Panc1 (cell line): ENCODE measurements at regions not wholly inside any gene's neighbourhood (a gene's known extent, or its start where the extent isn't known, plus 50 kb on each side); places are given as distances from the start of the nearest gene placed in this dataset.

Experiments used
- ATAC-seq: fragments of 200-7000 bp; cut with Tn5 transposase; 2 replicates; pipeline ENCODE4 v1.9.1; 2020; ENCODE audit warnings: mild to moderate bottlenecking, moderate library complexity
- BruUV-seq: library from RNA; stranded (reverse); fragments of 400-500 nt; replicated peaks from 2 replicates; lab custom pipeline; 2021; lab: Mats Ljungman, UMichigan
- CTCF ChIA-PET: fragments of 300-600 bp; sonication (Branson Sonifier 250); formaldehyde crosslinking; loops from one replicate; lab custom pipeline; 2022; ENCODE audit warnings: antibody characterized with exemption; lab: Charles Lee
- POLR2A ChIA-PET: fragments of 300-600 bp; sonication (Branson Sonifier 250); formaldehyde crosslinking; loops from one replicate; lab custom pipeline; 2022; ENCODE audit warnings: antibody characterized with exemption; lab: Charles Lee
- DNase-seq: peaks from one replicate; pipeline ENCODE4 v3.0.0-alpha.2; 2010; ENCODE audit warnings: low read depth, low spot score
- H3K27ac ChIP-seq: 2 replicates; pipeline ENCODE4 v1.5.1; 2011; ENCODE audit warnings: mild to moderate bottlenecking, low read length, inconsistent platforms
- H3K27me3 ChIP-seq: fragments of 200-500 bp; sonication (Bioruptor generic); 2 replicates; pipeline ENCODE4 v1.6.0; 2014; ENCODE audit warnings: low read length, inconsistent platforms; ENCODE audit not compliant: control insufficient read depth, insufficient read depth
- H3K36me3 ChIP-seq: fragments of 200-500 bp; sonication (Bioruptor generic); 2 replicates; pipeline ENCODE4 v1.5.1; 2014; ENCODE audit warnings: inconsistent platforms, mild to moderate bottlenecking, low read length, moderate library complexity; ENCODE audit not compliant: control insufficient read depth, insufficient read depth
- H3K4me1 ChIP-seq: 2 replicates; pipeline ENCODE4 v1.5.1; 2011; ENCODE audit warnings: inconsistent platforms, mild to moderate bottlenecking, low read length, moderate library complexity; ENCODE audit not compliant: control insufficient read depth, insufficient read depth
- H3K4me3 ChIP-seq, 2 experiments: 2 replicates each; pipeline ENCODE4 v1.5.1; 2011 to 2012; ENCODE audit warnings: low read depth in 2 of 2, low read length in 2 of 2, mild to moderate bottlenecking in 2 of 2, inconsistent platforms in 1 of 2, moderate library complexity in 1 of 2
- H3K9me3 ChIP-seq: fragments of 200-500 bp; sonication (Bioruptor generic); 2 replicates; pipeline ENCODE4 v1.5.1; 2014; ENCODE audit warnings: low read depth, mild to moderate bottlenecking, inconsistent platforms, low read length, moderate library complexity; ENCODE audit not compliant: control insufficient read depth, insufficient read depth
- POLR2AphosphoS5 ChIP-seq: IDR thresholded peaks from 2 replicates; pipeline ENCODE4 v1.6.1; 2012; ENCODE audit warnings: mild to moderate bottlenecking, low read depth, low read length, moderate library complexity
- REST ChIP-seq, 2 experiments: IDR thresholded peaks; 2 replicates each; pipeline ENCODE4 v1.6.1; 2011 to 2012; ENCODE audit warnings: low read depth in 2 of 2, control low read depth in 1 of 2, low read length in 1 of 2, mild to moderate bottlenecking in 1 of 2, moderate library complexity in 1 of 2; ENCODE audit not compliant: insufficient read depth in 1 of 2
- SIN3A ChIP-seq: IDR thresholded peaks from 2 replicates; pipeline ENCODE4 v1.6.1; 2012; ENCODE audit warnings: low read depth, mild to moderate bottlenecking, low read length, moderate library complexity, borderline replicate concordance; ENCODE audit not compliant: insufficient read depth
- TCF7L2 ChIP-seq: IDR thresholded peaks from 2 replicates; pipeline ENCODE4 v1.6.1; 2011; ENCODE audit warnings: mild to moderate bottlenecking, low read depth, low read length, inconsistent platforms
- in situ Hi-C: cut with HindIII; loops from 2 replicates; pipeline ENCODE4 v1.10.0; 2016; ENCODE audit warnings: low sequenced_read_pairs, low pct_unique_long_range_greater_than_20kb
- intact Hi-C: fragments of 100-400 bp; cut with micrococcal nuclease; formaldehyde crosslinking; loops from one replicate; pipeline ENCODE4 v1.10.0; 2022; ENCODE audit not compliant: unreplicated experiment
- TF ChIP-seq, protein P1 (sequence below): fragments of 450-650 bp; IDR thresholded peaks from 2 replicates; pipeline ENCODE4 v1.5.1; 2017; ENCODE audit warnings: mild to moderate bottlenecking

GRCh38 chr21:16872616-16873015 lies 640.2 kb upstream of the CXADR start:
- H3K4me3 ChIP-seq: no peak overlapping the region
- intact Hi-C loops (no loop called here), in situ Hi-C loops (no loop called here)
- CTCF ChIA-PET: no interaction called here
- no peak for DNase-seq
- no peaks in the 10 kb centered on the region for H3K9me3 ChIP-seq
- no peak overlapping the region for H3K27ac ChIP-seq
- POLR2A ChIA-PET: no interaction called here
- no peaks in the 10 kb centered on the region for H3K36me3 ChIP-seq
- TF ChIP-seq REST (IDR thresholded peaks at IDR 0.05; ENCODE audit: insufficient read depth in 1 of 2, low read depth in 2 of 2, low read length in 1 of 2): no peak
- no peak for TF ChIP-seq TCF7L2
- TF ChIP-seq, protein P1, sequence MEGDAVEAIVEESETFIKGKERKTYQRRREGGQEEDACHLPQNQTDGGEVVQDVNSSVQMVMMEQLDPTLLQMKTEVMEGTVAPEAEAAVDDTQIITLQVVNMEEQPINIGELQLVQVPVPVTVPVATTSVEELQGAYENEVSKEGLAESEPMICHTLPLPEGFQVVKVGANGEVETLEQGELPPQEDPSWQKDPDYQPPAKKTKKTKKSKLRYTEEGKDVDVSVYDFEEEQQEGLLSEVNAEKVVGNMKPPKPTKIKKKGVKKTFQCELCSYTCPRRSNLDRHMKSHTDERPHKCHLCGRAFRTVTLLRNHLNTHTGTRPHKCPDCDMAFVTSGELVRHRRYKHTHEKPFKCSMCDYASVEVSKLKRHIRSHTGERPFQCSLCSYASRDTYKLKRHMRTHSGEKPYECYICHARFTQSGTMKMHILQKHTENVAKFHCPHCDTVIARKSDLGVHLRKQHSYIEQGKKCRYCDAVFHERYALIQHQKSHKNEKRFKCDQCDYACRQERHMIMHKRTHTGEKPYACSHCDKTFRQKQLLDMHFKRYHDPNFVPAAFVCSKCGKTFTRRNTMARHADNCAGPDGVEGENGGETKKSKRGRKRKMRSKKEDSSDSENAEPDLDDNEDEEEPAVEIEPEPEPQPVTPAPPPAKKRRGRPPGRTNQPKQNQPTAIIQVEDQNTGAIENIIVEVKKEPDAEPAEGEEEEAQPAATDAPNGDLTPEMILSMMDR: no peak
- no peak for TF ChIP-seq SIN3A
- no peak for TF ChIP-seq POLR2AphosphoS5
- H3K27me3 ChIP-seq: no peaks in the 10 kb centered on the region
- no peak for ATAC-seq
- no peaks in the 10 kb centered on the region for H3K4me1 ChIP-seq
- BruUV-seq: no TSS peak

GRCh38 chr21:16873176-16873575 lies 639.7 kb upstream of the CXADR start:
- H3K27me3 ChIP-seq: no peaks in the 10 kb centered on the region
- H3K9me3 ChIP-seq: no peaks in the 10 kb centered on the region
- H3K36me3 ChIP-seq: no peaks in the 10 kb centered on the region
- ATAC-seq (no peak), DNase-seq (no peak)
- H3K27ac ChIP-seq: no peak overlapping the region
- intact Hi-C loops: no loop called here
- TF ChIP-seq REST (IDR thresholded peaks at IDR 0.05; ENCODE audit: insufficient read depth in 1 of 2, low read depth in 2 of 2, low read length in 1 of 2): no peak
- TF ChIP-seq SIN3A: no peak
- no peak for TF ChIP-seq TCF7L2
- no peak for TF ChIP-seq POLR2AphosphoS5
- TF ChIP-seq, protein P1: no peak
- CTCF ChIA-PET: no interaction called here
- BruUV-seq: no TSS peak
- in situ Hi-C loops: no loop called here
- H3K4me3 ChIP-seq: no peak overlapping the region
- POLR2A ChIA-PET: no interaction called here
- H3K4me1 ChIP-seq: no peaks in the 10 kb centered on the region
